PC-9 (cell line): ENCODE measurements at regions not wholly inside any gene's neighbourhood (a gene's known extent, or its start where the extent isn't known, plus 50 kb on each side); places are given as distances from the start of the nearest gene placed in this dataset.

Experiments used
- BruUV-seq: library from RNA; stranded (reverse); fragments of 400-500 nt; replicated peaks from 2 replicates; lab custom pipeline; 2021; lab: Mats Ljungman, UMichigan
- CTCF ChIA-PET: fragments of 300-600 bp; sonication (Branson Sonifier 250); formaldehyde crosslinking; loops from one replicate; lab custom pipeline; 2022; ENCODE audit warnings: antibody characterized with exemption; lab: Charles Lee
- POLR2A ChIA-PET: fragments of 300-600 bp; sonication (Branson Sonifier 250); formaldehyde crosslinking; loops from one replicate; lab custom pipeline; 2022; ENCODE audit warnings: antibody characterized with exemption; ENCODE audit not compliant: unreplicated experiment; lab: Charles Lee
- DNase-seq, 2 experiments: peaks; one replicate each; pipeline versions ENCODE4 v3.0.0 to v3.0.0-alpha.2; 2015 to 2022; ENCODE audit warnings: mixed read lengths in 1 of 2
- H2AFZ ChIP-seq: fragments of 200-600 bp; sonication (generic); 2 replicates; pipeline ENCODE4 v1.8.1; 2017; ENCODE audit warnings: antibody characterized with exemption
- H3F3A ChIP-seq: fragments of 200-600 bp; sonication (generic); 2 replicates; pipeline ENCODE4 v1.8.1; 2017; ENCODE audit warnings: antibody characterized with exemption, mild to moderate bottlenecking, low read depth; ENCODE audit not compliant: insufficient read depth
- H3K27ac ChIP-seq: fragments of 200-600 bp; sonication (generic); 2 replicates; pipeline ENCODE4 v1.6.1; 2016; ENCODE audit warnings: mixed run types
- H3K27me3 ChIP-seq: fragments of 200-600 bp; sonication (generic); 2 replicates; pipeline ENCODE4 v1.6.1; 2016; ENCODE audit warnings: low read depth, mixed run types; ENCODE audit not compliant: insufficient read depth
- H3K36me3 ChIP-seq: fragments of 200-600 bp; sonication (generic); 2 replicates; pipeline ENCODE4 v1.6.1; 2016; ENCODE audit warnings: low read depth, mixed run types
- H3K4me1 ChIP-seq: fragments of 200-600 bp; sonication (generic); replicated peaks from 2 replicates; pipeline ENCODE4 v1.6.1; 2016; ENCODE audit warnings: mixed run types; ENCODE audit not compliant: insufficient read depth
- H3K4me2 ChIP-seq: fragments of 200-600 bp; sonication (generic); 2 replicates; pipeline ENCODE4 v1.6.1; 2017; ENCODE audit warnings: mixed run types
- H3K4me3 ChIP-seq: fragments of 200-600 bp; sonication (generic); 2 replicates; pipeline ENCODE4 v1.6.1; 2016; ENCODE audit warnings: mixed run types
- H3K79me2 ChIP-seq: fragments of 200-600 bp; sonication (generic); 2 replicates; pipeline ENCODE4 v1.6.1; 2017; ENCODE audit warnings: low read depth, mixed run types
- H3K9me2 ChIP-seq: fragments of 200-600 bp; sonication (generic); 2 replicates; pipeline ENCODE4 v1.8.1; 2017; ENCODE audit warnings: mild to moderate bottlenecking; ENCODE audit not compliant: insufficient read depth
- H3K9me3 ChIP-seq: fragments of 200-600 bp; sonication (generic); 2 replicates; pipeline ENCODE4 v1.8.1; 2016; ENCODE audit warnings: low read depth; ENCODE audit not compliant: insufficient read depth
- H4K20me1 ChIP-seq: fragments of 200-600 bp; sonication (generic); 2 replicates; pipeline ENCODE4 v1.8.1; 2017; ENCODE audit not compliant: insufficient read depth
- EZH2 ChIP-seq: fragments of 200-600 bp; sonication (generic); IDR thresholded peaks from 2 replicates; pipeline ENCODE4 v1.8.0; 2017; ENCODE audit warnings: antibody characterized with exemption, low read depth
- intact Hi-C: fragments of 100-400 bp; cut with micrococcal nuclease; formaldehyde crosslinking; loops from one replicate; pipeline ENCODE4 v1.10.0; 2022; ENCODE audit not compliant: unreplicated experiment
- TF ChIP-seq, protein P1 (sequence below): fragments of 200-600 bp; sonication (generic); conservative IDR thresholded peaks from 2 replicates; pipeline ENCODE4 v1.6.1; 2017; ENCODE audit warnings: mixed run types, antibody characterized with exemption, mild to moderate bottlenecking, moderate library complexity

DNA sequence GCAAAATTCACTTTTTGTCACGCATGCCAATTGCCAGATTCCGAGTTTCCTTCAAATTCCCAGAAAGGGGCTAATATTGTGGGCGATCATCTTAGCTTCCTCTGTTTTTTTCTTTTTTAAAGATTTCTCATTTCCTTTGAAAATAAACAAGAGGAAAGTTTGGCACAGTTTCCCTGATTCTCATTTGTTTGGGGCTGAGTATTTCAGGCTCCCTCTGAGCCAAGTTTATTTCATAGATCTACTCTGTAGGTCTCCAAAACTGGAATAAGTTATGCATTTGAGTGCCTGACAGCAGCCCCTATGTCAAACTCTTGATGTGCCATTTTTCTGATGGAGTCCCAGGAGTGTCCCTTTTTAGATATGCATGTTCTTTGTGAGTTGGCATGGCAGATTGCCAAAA, 1297.2 kb upstream of the WWC1 start:
- Histone ChIP-seq H4K20me1 (no peaks in the 10 kb centered on the region), H3K27me3 (peaks cover 18% of the 10 kb centered on the region), H2AFZ (no peak overlapping the region), H3K4me3 (no peak overlapping the region), H3K9me3 (no peaks in the 10 kb centered on the region), H3K4me2 (no peak overlapping the region), H3F3A (no peaks in the 10 kb centered on the region), H3K36me3 (no peaks in the 10 kb centered on the region), H3K79me2 (no peaks in the 10 kb centered on the region), H3K4me1 (no peaks in the 10 kb centered on the region), H3K27ac (no peak overlapping the region), H3K9me2 (no peaks in the 10 kb centered on the region)
- DNase-seq: no peak
- ChIA-PET CTCF (no interaction called here), POLR2A (no interaction called here)
- BruUV-seq: no TSS peak
- intact Hi-C loops: no loop called here
- no peak for TF ChIP-seq EZH2
- TF ChIP-seq, protein P1, sequence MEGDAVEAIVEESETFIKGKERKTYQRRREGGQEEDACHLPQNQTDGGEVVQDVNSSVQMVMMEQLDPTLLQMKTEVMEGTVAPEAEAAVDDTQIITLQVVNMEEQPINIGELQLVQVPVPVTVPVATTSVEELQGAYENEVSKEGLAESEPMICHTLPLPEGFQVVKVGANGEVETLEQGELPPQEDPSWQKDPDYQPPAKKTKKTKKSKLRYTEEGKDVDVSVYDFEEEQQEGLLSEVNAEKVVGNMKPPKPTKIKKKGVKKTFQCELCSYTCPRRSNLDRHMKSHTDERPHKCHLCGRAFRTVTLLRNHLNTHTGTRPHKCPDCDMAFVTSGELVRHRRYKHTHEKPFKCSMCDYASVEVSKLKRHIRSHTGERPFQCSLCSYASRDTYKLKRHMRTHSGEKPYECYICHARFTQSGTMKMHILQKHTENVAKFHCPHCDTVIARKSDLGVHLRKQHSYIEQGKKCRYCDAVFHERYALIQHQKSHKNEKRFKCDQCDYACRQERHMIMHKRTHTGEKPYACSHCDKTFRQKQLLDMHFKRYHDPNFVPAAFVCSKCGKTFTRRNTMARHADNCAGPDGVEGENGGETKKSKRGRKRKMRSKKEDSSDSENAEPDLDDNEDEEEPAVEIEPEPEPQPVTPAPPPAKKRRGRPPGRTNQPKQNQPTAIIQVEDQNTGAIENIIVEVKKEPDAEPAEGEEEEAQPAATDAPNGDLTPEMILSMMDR: no peak

DNA sequence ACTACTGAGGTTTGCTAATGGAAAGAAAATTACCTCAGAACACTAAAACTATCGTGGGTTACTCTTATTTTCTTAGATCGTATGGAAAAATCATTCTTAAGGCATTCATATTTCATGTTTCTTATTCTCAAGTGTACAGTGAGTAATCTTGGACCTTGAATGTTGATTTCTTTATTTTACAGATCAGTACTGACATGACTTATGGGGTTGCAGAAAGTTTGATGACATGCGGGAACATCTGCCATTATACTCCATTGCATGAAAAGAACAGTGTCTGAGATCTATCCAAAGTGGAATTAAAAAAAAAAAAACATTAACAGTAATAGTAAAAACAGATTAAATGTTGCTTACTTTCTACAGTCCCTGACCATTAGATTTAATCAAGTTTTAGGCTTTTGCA, 1290.2 kb upstream of the WWC1 start:
- H3F3A ChIP-seq: no peaks in the 10 kb centered on the region
- BruUV-seq: no TSS peak
- no peak for DNase-seq
- H3K36me3 ChIP-seq: no peaks in the 10 kb centered on the region
- H3K9me3 ChIP-seq: no peaks in the 10 kb centered on the region
- TF ChIP-seq EZH2: no peak
- TF ChIP-seq, protein P1: no peak
- ChIA-PET CTCF (interaction anchor here (0.7 kb wide), 1 partner anchor 949 kb away, joined by 3 read pairs; no protein-coding TSS in a partner anchor), POLR2A (no interaction called here)
- H3K4me1 ChIP-seq: no peaks in the 10 kb centered on the region
- no peak overlapping the region for H3K4me3 ChIP-seq
- no peaks in the 10 kb centered on the region; the same call in 1 of the 2 replicates for H4K20me1 ChIP-seq
- no peak overlapping the region for H3K4me2 ChIP-seq
- intact Hi-C loops: no loop called here
- no peaks in the 10 kb centered on the region for H3K79me2 ChIP-seq
- no peak overlapping the region for H2AFZ ChIP-seq
- peaks cover 5% of the 10 kb centered on the region; the same call in 1 of the 2 replicates for H3K27me3 ChIP-seq
- H3K27ac ChIP-seq: no peak overlapping the region
- H3K9me2 ChIP-seq: no peaks in the 10 kb centered on the region

GRCh38 chr5:167008705-167009104, 1282.7 kb upstream of the WWC1 start:
- POLR2A ChIA-PET: no interaction called here
- Histone ChIP-seq H3K27me3 (peaks cover 5% of the 10 kb centered on the region; the same call in 1 of the 2 replicates), H3K27ac (no peak overlapping the region), H3K79me2 (no peaks in the 10 kb centered on the region), H3K9me2 (no peaks in the 10 kb centered on the region), H3K9me3 (no peaks in the 10 kb centered on the region), H4K20me1 (no peaks in the 10 kb centered on the region), H3K36me3 (no peaks in the 10 kb centered on the region), H2AFZ (no peak overlapping the region), H3K4me1 (no peaks in the 10 kb centered on the region), H3K4me3 (no peak overlapping the region), H3F3A (no peaks in the 10 kb centered on the region), H3K4me2 (no peak overlapping the region)
- TF ChIP-seq, protein P1: no peak
- no peak for TF ChIP-seq EZH2
- no TSS peak for BruUV-seq
- CTCF ChIA-PET: no interaction called here
- DNase-seq: no peak
- intact Hi-C loops: no loop called here
